Iris pigment epithelial cell (primary cell): ENCODE measurements at regions not wholly inside any gene's neighbourhood (a gene's known extent, or its start where the extent isn't known, plus 50 kb on each side); places are given as distances from the start of the nearest gene placed in this dataset.
"Not testable (repeated sequence)": the region's sequence is repeated elsewhere in the genome, so short reads cannot be mapped to it uniquely, and the experiment has no call there.

Source experiments
- DNase-seq: peaks from one replicate; pipeline ENCODE4 v3.0.0-alpha.2; 2011; ENCODE audit warnings: low read depth

- DNase-seq, result no peak
These were observed 573.1 kb upstream of the SLC10A2 start for GRCh38 chr13:103639326-103639725.

GRCh38 chr13:103638706-103639105 is 572.5 kb upstream of the SLC10A2 start:
- DNase-seq, result no peak

- DNase-seq, result no peak
These were observed 567.8 kb upstream of the SLC10A2 start for GRCh38 chr13:103634066-103634465.

GRCh38 chr13:103625194-103625593 is 559.0 kb upstream of the SLC10A2 start:
- DNase-seq, result no peak

- DNase-seq, result no peak
These were observed 551.9 kb upstream of the SLC10A2 start for GRCh38 chr13:103618151-103618550.

- DNase-seq, result no peak
These were observed 549.6 kb upstream of the SLC10A2 start for GRCh38 chr13:103615771-103616170.

GRCh38 chr13:103614761-103615160 is 548.5 kb upstream of the SLC10A2 start:
- DNase-seq, result no peak

GRCh38 chr13:103607995-103608394 is 541.8 kb upstream of the SLC10A2 start:
- no peak for DNase-seq

GRCh38 chr13:103605546-103606326 is 539.5 kb upstream of the SLC10A2 start:
- DNase-seq, result no peak

- DNase-seq, result not testable (repeated sequence)
These were observed 533.7 kb upstream of the SLC10A2 start for GRCh38 chr13:103599870-103600269.

- no peak for DNase-seq
These were observed 532.5 kb upstream of the SLC10A2 start for GRCh38 chr13:103598671-103599070.

- DNase-seq, result no peak
These were observed 507.2 kb upstream of the SLC10A2 start for GRCh38 chr13:103573446-103573845.

GRCh38 chr13:103568314-103568713 is 502.1 kb upstream of the SLC10A2 start:
- DNase-seq, result no peak

GRCh38 chr13:103557878-103558277 is 491.7 kb upstream of the SLC10A2 start:
- no peak for DNase-seq

- DNase-seq, result no peak
These were observed 490.5 kb upstream of the SLC10A2 start for GRCh38 chr13:103556681-103557080.

GRCh38 chr13:103547914-103548313 is 481.7 kb upstream of the SLC10A2 start:
- no peak for DNase-seq

- DNase-seq, result no peak
These were observed 480.1 kb upstream of the SLC10A2 start for GRCh38 chr13:103546271-103546670.

- DNase-seq, result no peak
These were observed 476.4 kb upstream of the SLC10A2 start for GRCh38 chr13:103542648-103543047.

- no peak for DNase-seq
These were observed 474.2 kb upstream of the SLC10A2 start for GRCh38 chr13:103540382-103540765.

GRCh38 chr13:103539721-103540381 is 473.6 kb upstream of the SLC10A2 start:
- no peak for DNase-seq

- DNase-seq, result no peak
These were observed 473.0 kb upstream of the SLC10A2 start for GRCh38 chr13:103539265-103539664.

- DNase-seq, result no peak
These were observed 471.4 kb upstream of the SLC10A2 start for GRCh38 chr13:103537616-103538015.

GRCh38 chr13:103531278-103531677 is 465.1 kb upstream of the SLC10A2 start:
- peak; percentile 1 for DNase-seq

GRCh38 chr13:103528437-103528836 is 462.2 kb upstream of the SLC10A2 start:
- no peak for DNase-seq
